HG02588 (cell line): ENCODE measurements at regions not wholly inside any gene's neighbourhood (a gene's known extent, or its start where the extent isn't known, plus 50 kb on each side); places are given as distances from the start of the nearest gene placed in this dataset.

Experiments
- ATAC-seq: cut with Tn5 transposase; IDR thresholded peaks from one replicate; pipeline ENCODE4 v1.9.1; 2021; ENCODE audit warnings: mild to moderate bottlenecking, moderate library complexity; ENCODE audit not compliant: unreplicated experiment

DNA sequence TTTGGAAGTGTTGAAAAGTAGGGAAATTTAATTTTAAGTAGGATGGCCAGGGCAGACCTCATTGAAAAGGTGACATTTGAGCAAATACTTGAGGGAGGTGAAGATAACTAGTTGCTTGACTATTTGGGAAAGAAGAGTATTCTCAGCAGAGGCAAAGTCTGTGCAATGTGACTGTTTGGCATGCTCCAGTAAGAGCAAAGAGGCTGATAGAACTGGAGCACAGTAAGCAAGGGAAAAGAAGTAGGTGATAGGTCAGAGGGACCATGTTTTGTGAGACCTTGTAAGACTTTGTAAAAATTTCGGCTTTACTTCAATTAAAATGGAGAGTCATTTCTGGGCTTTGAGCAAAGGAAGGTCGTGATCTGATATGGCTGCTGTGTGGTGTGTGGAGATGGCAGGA, 335.8 kb downstream of the ZIC1 start:
- no peak for ATAC-seq

DNA sequence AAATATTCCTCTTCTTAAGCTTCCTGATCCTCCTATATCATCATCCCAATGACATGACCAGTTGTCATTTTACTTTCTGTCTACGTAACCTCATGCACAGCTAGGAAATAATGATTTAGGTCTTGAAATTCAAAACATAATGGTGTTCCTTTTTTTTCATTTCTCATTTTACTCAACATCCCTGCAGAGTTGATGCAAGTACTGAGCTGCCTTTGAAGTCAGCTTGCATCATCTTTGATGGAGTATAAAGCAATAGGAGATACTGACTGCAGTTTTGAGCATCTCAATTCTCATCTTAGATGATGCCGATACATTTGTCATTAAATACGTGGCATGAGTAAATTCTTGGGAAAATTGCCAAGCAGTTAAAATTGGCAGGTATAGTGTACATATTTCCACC, 346.1 kb downstream of the ZIC1 start:
- no peak for ATAC-seq

DNA sequence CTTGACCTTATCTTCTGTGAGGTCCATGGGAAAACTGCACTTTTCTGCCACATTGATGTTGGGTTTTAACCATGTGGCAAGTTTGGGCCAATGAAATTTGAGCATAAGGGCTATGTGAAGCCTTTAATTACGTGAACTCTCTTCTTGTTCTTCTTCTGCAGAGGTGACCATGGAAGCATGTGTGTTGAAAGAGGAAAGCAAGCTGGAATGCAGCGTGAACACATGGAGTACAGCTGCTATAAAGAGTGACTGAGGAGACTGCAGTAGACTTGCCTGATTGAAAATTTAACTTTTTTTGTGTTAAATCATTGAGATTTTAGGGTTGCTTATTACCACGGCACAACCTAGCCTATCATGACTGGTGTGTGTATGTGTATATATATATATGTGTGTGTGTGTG, 347.3 kb downstream of the ZIC1 start:
- no peak for ATAC-seq

DNA sequence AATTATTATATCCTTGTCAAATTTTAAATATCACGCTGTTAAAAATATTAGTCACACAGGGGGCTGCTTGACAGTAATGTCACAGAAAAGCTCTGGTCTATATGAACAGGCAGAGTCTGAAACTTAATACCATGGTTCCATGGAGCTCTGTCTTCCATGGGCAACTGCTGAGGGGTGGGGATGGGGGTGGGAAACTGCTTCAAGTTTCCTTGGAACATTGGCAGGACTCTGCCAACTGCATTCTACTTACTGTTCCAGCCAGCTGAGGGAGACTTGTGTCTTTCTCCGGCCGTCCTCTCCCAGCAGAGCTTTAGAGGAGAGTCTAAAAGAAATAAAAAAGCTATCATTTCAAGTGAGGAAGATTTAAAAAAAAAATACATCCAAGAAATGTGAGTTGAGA, 348.7 kb downstream of the ZIC1 start:
- no peak for ATAC-seq

DNA sequence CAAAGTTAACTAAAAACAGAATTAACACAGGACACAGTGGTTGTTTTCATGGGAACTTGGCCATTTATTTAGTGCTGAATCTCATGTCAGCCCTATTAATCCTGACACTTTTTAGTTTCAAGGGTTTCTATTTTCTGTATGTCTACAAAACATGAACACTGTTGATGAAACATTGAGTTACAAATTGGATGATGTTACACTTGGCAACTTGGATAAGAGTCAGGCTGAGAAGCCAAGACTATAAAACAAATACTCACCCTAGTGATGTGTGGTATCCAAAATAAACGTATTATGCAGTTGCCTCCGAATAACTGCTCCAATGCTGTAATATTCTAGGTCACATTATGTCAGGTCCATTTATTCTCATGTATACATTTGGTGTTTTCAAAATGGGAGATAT, 349.6 kb downstream of the ZIC1 start:
- no peak for ATAC-seq

DNA sequence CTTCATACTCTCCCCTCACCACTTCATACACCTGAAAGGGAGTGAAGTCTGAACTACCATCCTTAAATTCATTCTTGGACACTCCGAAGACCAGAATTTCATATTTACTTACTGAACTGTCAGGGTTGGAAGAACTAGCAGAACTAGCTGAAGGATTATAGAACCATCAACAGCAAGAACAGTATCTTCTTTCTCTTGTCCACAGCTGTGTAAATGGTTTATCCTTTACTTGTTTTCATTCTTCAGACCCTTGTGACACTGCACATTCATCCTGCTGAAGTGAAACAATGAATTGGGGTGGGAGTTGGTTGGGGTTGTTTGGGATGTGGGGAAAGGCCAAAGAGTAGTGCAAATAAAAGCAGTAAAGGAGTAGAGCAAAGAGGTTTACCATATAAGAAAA, 350.9 kb downstream of the ZIC1 start:
- no peak for ATAC-seq

DNA sequence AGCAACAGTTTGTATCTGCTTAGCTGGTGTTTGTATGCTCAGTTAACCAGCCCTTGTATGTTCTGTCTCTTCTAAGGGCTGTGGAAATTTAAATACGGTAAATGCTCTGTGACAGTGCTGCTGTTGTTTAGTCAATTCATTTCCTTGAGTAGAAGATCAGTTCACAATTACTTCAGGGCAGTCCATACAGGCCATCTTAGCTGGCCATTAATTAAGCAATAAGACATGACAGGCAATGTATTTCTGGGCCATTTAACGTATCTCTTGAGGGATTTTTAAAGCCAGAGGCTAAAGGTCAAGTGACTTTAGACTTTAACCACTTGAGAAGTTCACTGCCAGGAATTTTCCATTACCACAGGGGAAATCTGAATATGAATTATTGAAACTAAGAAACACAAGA, 351.8 kb downstream of the ZIC1 start:
- no peak for ATAC-seq

DNA sequence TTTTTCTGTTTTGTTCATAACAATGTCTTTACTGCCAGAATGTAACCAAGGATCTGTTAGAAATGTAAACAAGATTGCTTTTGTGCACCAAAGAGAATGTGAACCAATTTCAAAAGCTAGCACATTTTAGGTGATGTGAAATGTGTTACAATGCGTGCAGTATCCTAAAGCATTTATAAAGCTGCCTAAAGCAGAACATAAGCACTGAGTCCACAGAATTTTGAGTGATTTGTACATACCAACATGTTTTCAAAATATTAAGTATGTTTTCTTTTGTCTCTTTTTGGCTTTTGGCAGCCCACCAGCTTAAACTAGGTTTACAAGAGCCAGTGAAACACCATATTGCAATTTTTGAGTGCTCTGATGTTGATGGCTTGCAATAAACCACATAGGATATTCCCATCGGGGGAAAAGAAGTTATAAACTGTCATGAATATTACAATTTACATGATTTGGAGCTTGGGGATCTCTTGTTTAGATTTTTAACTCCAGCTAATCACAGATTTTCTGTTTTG, 364.0 kb downstream of the ZIC1 start:
- no peak for ATAC-seq

DNA sequence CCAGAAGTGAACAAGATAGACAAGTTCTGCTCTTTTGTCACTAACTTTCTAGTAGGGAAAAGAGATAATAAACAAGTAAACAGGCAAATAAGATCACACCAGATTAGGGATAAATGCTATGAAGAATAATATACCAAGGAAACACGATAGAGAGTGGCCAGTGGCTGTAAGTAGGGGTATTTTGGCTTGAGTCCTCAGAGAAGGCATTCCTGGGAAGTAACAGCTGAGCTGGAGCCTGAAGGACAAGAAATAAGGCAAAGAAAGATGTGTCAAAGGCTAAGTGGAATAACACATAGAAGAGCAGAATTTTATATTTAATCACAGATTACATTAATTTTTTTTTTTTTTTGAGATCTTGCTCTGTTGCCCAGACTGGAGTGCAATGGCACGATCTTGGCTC, 366.2 kb downstream of the ZIC1 start:
- ATAC-seq, result no peak

DNA sequence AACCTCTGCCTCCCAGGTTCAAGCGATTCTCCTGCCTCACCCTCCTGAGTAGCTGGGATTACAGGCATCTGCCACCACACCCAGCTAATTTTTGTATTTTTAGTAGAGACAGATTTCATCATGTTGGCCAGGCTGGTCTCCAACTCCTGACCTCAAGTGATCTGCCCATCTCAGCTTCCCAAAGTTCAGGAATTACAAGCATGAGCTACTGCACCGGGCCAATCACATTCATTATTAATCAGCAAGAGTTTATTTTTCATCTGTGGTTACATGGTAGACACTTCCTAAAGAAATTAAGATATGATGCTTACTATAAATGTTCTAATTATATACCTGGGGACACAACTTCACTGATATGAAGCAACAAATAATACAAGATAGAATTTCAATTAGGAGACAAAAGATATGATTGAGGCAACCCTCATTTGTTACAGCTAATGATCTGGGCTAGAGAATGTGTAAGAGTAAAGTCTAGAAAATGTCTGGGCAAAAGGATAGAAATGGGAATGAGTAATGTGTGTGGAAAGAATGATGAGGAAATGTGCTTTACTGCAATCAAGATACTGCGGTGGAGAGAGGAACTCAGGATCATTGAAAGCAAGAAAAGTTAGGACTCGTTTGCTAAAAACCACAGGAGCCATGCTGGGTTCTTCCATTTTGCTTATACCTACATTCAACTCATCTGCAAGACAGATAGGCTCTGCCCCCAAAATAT, 366.8 kb downstream of the ZIC1 start:
- ATAC-seq, result no peak

DNA sequence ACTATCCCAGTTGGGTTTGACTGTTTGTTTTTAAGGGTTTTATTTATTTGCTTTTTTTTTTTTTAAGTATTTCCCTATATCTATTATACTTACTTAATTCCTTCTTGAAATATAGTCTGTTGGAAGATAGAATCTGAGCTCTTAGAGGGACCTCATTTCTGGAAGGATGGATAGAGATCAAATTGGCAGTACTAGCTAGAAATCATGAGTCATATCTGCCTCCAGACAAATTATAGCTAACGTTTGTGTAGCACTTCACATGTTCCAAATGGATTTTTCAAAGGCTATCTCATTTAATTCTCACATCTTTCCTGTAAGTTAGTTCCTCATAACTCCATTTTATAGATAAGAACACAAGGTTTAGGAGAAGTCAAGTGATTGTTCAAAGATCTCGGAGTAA, 384.7 kb downstream of the ZIC1 start:
- no peak for ATAC-seq

DNA sequence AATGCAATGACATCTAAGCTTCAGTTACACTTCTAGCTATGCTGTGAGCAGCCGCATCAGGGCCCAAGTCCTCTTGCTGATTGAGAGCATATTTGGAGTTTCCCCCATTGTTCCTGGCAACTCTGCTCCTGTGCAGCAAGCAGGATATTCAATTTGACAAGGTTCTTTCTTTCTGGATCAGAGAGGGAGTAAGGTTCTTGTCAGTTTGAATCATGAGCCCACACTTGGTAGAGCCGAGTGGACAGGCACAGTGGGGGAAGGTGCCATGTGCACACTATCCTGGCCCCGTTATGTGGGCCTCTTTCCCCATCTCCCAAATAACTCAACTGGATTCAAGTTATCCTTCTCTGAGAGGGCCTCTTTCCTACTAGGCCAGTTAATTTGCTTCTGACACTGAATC, 385.4 kb downstream of the ZIC1 start:
- no peak for ATAC-seq

DNA sequence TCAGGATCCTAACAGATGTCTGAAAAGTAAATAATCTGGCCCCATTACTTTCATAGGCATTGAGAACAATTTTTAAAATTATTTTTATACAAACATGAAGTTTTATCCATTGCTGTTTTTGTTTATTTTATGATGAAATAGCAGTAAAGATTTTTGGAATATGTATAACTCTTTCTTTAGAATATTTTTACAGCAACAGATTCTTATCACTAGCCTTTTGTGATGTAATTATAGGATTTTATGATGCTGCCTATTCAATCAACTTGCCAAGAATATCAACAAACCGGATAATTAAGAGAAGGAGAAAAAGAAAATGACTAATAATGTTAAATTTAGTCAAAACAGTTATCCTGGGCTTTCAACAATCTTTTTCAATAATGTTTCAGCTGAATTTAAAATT, 386.3 kb downstream of the ZIC1 start:
- ATAC-seq, result no peak

DNA sequence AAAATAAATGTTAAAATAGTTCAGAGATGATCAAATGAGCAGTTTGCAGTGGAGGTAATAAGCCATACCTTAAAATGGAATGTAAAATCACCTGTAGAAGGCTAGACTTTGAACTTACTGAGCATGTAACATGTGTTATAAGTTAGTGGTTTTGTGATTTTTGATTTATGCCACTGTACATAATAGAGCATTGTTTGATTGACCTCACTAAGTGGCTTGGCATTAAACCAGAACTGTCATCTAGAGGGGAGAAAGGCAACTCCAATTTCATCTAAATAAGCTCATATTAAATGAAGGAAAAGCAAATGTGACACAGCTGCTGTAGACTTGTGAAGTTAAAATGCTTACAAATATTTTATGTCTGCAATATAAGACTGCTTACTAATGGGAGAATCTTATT, 387.9 kb downstream of the ZIC1 start:
- no peak for ATAC-seq

DNA sequence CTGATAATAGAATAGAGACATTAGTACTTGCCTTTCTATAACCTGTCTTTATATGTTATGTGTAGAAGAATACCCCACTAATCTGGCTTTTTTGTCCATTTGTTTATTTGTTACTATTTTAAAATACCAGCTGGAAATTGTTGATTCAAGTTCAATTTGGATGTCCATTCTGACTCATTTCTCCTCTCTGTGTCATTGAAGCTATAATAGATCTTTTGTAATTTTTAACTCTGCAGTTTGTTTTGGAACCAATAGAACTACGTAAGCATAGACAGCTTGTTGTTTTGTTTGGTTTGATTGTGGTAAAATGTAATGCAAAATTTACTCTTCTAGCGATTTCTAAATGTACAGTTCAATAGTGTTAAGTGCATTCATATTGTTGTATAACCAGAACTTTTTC, 390.4 kb downstream of the ZIC1 start:
- no peak for ATAC-seq

DNA sequence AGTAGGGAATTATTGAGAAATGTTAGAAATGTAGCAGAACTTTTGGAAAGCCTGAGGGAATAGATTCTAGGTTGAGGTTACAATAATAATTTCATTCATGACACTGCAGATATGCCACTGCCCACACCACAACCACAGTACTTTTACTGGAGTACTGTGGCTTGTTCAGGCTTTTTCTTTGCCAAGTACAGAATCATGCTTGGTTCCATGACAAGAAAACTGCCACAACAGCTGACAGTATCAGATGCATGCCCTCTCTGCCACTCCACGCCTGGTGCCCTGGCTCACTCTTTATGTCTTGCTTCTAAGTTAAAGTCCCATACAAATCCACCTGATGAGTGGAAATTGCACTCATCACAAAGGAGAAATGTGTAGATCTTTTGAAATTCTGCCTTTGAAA, 398.6 kb downstream of the ZIC1 start:
- ATAC-seq, result no peak

DNA sequence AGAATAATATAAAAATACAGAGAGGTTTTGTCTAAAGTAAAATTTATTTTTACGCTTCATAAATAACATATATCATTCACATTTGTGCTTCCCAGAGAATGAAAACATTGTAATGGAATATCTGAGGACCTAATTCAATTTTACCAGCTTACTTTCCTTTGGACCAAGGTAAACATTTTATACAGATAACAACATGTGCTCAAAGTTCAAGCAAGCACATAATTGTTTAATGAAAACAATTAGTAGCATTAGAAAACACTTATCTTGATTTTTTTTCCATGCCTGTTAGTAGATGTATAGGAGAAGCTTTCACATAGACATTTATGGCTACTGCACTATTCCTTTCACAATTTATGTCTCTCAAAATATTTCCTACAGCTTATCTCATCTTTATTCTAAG, 400.0 kb downstream of the ZIC1 start:
- no peak for ATAC-seq

DNA sequence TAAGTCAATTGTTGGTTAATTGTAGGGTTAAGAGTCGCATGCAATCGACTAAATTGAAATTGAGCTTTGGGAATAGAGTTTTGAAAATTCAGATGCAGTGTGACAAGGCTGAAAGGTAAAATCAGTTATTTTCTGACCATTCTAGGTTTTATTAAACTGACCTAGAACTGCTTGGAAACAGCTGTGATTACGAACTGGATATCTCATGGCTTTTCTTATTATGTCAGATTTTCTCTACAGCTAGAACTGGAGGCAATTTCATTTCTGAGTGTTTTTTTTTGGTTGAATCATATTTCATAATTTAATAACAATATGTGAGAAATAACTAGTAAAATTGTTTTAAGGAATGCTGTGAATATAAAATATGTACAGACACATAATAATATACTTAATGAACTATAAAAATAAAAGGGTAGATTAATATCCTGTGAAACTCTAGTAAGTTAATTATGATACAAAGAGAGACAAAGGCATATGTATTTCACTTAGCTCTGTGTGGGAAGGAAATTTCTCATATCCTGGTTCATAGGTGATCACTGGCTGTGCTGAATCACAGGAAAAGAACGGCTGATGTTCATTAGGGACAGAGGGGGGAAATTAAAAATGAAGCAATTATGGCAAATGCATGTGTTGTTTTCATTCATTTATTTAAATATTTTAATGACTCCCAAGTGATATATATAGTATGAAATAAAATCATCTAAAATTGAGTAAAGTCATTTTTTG, 403.2 kb downstream of the ZIC1 start:
- no peak for ATAC-seq

DNA sequence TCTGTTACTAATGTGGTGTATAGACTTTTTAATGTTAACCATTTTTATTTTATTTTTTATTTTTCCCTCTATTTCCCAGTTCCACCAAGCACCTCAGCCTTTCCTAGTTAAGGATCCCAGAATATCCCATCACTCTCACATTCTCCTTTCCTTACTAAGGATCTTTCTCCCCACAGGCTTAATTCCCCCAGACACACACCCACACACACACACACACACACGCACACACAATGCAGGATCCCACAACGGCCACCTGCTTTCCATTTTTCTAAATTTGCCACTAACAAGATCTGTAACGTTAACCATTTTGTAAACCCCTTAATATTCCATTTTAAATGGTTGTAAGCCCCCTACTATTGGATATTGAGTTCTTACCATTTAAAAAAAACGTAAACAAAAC, 404.1 kb downstream of the ZIC1 start:
- no peak for ATAC-seq

DNA sequence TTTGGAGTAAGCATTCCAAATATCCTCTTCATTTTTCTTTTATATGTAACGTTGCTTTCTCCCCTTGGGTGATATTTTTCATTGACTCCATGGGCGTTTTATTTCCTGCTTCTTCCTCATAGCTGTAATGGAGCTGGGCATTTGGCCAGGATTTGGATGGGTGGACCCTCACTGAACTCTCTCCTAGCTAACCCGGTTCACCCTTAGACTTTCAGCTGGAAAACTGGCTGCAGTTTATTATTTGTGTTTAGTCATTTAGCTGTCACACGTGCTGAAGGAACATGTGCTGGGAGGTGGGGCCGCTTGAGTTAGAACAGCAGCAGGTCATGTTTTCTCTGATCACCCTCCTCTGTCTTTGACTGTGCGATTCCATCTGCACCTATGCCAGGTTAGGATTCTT, 407.6 kb downstream of the ZIC1 start:
- no peak for ATAC-seq

DNA sequence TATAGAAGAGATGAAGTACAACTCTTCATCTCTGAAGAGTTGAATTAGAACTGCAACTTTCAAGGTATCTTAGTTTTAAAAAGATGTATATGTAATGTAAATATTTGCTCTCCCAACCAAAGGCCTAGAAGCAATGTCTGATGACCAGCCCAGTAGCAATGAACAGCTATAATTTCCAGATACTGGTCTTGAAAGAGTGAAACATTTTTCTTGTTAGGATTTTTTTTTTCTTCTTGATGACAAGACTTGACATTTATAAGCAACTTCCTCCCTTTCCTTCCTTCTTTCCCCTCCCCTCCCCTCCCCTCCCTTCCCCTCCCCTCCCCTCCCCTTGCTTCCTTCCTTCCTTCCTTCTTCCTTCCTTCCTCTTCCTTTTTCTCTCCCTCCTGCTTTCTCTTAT, 423.4 kb downstream of the ZIC1 start:
- ATAC-seq, result no peak

DNA sequence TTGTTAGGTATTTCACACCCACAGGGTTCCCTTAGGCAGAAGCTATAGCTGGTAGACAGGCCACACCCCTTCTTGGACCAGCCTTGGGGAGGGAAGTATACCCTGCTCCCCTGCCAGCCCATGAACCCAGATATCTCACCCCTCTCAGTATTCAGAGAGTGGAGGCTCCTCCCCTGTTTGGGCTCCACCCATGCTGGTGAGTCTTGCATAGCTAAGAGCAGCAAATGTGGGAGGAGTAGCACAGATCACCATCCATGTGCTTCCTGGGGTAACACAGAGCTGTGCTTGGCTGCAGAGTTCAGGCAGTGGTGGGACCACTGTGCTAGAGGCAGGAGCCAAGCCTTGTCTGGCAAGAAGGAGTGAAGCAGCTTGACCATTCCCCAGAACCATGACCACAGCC, 427.2 kb downstream of the ZIC1 start:
- ATAC-seq, result no peak

DNA sequence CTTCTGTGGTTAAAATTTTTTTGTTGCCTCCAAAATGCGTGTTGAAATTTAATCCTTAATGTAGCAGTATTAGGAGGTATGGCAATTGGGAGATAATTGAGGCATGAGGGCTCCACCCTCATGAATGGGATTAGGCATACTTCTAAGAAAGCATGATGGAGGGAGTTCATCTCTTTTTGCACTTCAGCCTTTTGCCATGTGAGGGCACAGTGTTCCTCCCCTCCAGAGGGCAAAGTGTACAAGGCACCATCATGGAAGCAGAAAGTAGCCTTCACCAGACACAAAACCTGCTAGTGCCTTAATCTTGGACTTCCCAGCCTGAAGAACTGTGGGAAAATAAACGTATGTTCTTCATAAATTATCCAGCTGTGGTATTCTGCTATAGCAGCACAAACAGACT, 429.5 kb downstream of the ZIC1 start:
- no peak for ATAC-seq
